ENCODE measurements at regions not wholly inside any gene's neighbourhood (a gene's known extent, or its start where the extent isn't known, plus 50 kb on each side); places are given as distances from the start of the nearest gene placed in this dataset.

DNA sequence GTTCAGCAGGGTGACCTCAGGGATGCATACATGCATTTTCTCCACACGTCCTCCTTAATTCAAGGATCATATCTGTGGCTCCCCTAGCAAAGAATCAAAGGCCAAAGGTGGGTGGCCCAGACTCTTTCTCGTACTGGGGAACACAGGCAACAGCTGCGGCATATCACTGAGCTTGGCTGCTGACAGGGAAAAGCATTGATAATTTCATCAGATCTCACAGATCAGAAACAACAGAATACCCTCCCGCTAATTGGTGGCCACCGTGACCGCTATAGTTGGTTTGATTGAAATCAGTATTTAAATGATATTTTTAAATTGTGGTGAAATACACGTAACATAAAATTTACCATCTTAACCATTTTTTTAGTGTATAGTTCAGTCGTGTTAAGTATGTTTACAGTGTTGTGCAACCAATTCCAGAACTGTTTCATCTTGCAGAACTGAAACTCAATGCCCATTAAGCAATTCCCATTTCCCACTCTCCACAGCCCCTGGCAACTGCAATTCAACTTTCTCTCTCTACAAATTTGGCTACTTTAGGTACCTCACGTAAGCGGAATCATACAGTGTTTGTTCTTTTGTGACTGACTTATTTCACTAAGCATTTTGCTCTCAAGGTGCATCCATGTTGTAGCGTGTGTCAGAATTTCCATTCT, 74.7 kb upstream of the TMEM170B start:
- TF ChIP-seq, protein P1, sequence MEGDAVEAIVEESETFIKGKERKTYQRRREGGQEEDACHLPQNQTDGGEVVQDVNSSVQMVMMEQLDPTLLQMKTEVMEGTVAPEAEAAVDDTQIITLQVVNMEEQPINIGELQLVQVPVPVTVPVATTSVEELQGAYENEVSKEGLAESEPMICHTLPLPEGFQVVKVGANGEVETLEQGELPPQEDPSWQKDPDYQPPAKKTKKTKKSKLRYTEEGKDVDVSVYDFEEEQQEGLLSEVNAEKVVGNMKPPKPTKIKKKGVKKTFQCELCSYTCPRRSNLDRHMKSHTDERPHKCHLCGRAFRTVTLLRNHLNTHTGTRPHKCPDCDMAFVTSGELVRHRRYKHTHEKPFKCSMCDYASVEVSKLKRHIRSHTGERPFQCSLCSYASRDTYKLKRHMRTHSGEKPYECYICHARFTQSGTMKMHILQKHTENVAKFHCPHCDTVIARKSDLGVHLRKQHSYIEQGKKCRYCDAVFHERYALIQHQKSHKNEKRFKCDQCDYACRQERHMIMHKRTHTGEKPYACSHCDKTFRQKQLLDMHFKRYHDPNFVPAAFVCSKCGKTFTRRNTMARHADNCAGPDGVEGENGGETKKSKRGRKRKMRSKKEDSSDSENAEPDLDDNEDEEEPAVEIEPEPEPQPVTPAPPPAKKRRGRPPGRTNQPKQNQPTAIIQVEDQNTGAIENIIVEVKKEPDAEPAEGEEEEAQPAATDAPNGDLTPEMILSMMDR (IDR thresholded peaks at IDR 0.05) = no peak
- TF ChIP-seq POLR2A (IDR thresholded peaks at IDR 0.05) = no peak
